ENCODE measurements at regions not wholly inside any gene's neighbourhood (a gene's known extent, or its start where the extent isn't known, plus 50 kb on each side); places are given as distances from the start of the nearest gene placed in this dataset.

DNA sequence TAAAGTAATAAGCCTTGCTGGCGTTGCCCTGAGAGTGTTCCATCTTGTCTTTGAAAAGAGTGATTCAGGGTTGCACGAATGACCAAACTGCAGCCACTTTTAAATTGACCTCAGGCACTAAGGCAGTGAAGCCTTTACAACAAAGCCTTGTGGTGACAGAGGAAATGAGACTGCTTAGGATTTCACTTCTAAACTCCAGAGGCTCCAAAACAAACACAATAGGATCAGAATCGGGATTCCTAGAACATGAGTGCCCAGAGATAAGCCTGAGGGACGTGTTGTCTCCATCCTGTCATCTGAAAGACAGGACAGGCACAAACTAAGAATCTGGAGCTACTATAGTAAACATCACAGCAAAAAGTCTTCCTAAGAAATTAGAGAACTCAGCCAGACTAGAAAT, 405.2 kb downstream of the PPARGC1A start:
- intact Hi-C loops (cut with DNase I), result no loop called here

DNA sequence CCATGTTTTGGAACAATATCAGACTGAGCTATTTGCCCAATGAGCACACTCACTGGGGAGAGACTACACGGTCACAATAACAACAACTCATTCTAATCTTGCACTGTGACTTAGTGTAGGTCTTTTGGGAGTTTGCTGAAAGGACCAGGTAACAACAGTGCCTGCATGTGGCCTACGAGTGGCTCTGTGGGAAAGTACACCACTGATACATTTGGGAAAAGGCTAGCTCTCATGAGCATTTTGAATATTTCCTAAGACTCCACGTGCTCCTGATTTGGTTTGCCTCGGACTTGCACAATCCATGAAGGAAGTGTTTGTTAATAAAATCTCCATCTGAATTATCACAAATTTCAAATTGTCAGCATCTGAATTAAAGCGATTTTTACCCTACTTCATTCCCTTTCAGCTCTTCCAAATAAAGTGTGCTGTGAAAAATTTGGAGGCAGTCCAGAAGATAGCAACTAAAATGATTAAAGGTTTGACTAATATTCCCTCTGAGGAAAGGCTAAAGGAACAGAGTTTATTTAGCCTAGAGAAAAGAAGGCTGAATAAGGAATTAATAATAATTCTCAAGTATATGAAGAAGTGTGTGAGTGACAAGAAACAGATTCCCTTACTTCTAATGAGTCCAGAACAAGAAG, 406.4 kb downstream of the PPARGC1A start:
- intact Hi-C loops (cut with DNase I), result no loop called here
- Histone ChIP-seq H3K36me3 (ENCODE audit: insufficient read depth in 1 of 2, low read depth in 1 of 2) (no peaks in the 10 kb centered on the region), H3K27me3 (ENCODE audit: insufficient read depth in 3 of 3, low read length in 2 of 3) (no peaks in the 10 kb centered on the region), H3K4me1 (no peaks in the 10 kb centered on the region), H3K27ac (no peak overlapping the region), H3K4me3 (no peak overlapping the region), H3K9me3 (no peaks in the 10 kb centered on the region)
- peak in 1 of 4 donors; percentile 49 for ATAC-seq
- 43 to 53% (median 44%) methylated on average over 5 of the region's 5 CpGs for WGBS, 3 donors
- TF ChIP-seq, protein P1, sequence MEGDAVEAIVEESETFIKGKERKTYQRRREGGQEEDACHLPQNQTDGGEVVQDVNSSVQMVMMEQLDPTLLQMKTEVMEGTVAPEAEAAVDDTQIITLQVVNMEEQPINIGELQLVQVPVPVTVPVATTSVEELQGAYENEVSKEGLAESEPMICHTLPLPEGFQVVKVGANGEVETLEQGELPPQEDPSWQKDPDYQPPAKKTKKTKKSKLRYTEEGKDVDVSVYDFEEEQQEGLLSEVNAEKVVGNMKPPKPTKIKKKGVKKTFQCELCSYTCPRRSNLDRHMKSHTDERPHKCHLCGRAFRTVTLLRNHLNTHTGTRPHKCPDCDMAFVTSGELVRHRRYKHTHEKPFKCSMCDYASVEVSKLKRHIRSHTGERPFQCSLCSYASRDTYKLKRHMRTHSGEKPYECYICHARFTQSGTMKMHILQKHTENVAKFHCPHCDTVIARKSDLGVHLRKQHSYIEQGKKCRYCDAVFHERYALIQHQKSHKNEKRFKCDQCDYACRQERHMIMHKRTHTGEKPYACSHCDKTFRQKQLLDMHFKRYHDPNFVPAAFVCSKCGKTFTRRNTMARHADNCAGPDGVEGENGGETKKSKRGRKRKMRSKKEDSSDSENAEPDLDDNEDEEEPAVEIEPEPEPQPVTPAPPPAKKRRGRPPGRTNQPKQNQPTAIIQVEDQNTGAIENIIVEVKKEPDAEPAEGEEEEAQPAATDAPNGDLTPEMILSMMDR (IDR thresholded peaks at IDR 0.05), result no peak
- no peak for DNase-seq

More for the DNA sequence above, 405.2 kb downstream of the PPARGC1A start:
- no peak overlapping the region for H3K4me3 ChIP-seq
- H3K4me1 ChIP-seq, result no peaks in the 10 kb centered on the region
- H3K27ac ChIP-seq, result no peak overlapping the region
- H3K36me3 ChIP-seq (ENCODE audit: insufficient read depth in 1 of 2, low read depth in 1 of 2), result no peaks in the 10 kb centered on the region
- ATAC-seq (no peak), DNase-seq (no peak)
- 48 to 54% (median 52%) methylated on average over 4 of the region's 4 CpGs for WGBS, 3 donors
- no peaks in the 10 kb centered on the region for H3K27me3 ChIP-seq (ENCODE audit: insufficient read depth in 3 of 3, low read length in 2 of 3)
- TF ChIP-seq, protein P1 (IDR thresholded peaks at IDR 0.05), result no peak
- no peaks in the 10 kb centered on the region for H3K9me3 ChIP-seq

DNA sequence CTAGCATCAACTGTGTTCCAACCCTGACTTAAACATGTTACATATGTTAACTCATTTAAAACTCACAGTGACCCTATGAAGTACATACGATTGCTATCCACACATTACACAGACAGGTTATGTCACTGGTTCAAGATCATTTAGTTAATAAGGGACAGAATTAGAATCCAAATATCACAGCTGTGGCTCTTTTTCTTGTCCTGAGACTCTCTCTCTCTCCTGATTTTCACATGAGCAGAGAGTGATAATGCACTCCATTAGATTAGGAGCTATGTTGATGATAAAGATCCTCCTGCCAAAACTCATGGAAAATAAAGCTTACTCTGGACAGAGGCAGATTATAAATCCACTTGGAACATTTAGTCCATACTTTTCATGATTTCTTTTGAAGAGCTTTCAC, 408.3 kb downstream of the PPARGC1A start:
- WGBS, 3 donors, result 87 to 97% (median 87%) methylated on average over 1 of the region's 1 CpG
- Histone ChIP-seq H3K27ac (no peak overlapping the region), H3K36me3 (ENCODE audit: insufficient read depth in 1 of 2, low read depth in 1 of 2) (no peaks in the 10 kb centered on the region), H3K4me1 (no peaks in the 10 kb centered on the region), H3K27me3 (ENCODE audit: insufficient read depth in 3 of 3, low read length in 2 of 3) (no peaks in the 10 kb centered on the region), H3K4me3 (no peak overlapping the region), H3K9me3 (no peaks in the 10 kb centered on the region)
- DNase-seq (no peak), ATAC-seq (no peak)
- intact Hi-C loops (cut with DNase I), result no loop called here
- TF ChIP-seq, protein P1 (IDR thresholded peaks at IDR 0.05), result no peak

DNA sequence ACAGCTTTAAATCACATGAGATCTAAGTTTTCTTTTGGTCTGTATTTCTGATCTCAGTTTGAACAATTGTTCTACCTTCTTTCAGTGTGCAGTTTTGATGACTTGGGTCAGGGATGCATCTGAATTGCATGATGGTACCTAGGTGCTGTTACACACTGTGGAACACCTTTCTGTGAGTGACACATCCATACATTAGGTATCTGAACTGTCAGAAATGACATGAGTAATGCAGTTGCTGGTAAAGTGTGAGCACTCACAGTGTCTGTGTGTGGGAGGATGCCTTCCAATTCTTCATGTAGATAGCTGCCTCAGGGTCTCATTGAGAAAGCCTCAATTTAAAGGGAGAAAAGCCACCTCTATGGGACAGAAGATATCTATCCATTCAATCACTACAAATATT, 411.9 kb downstream of the PPARGC1A start:
- Histone ChIP-seq H3K27ac (no peak overlapping the region), H3K4me1 (no peaks in the 10 kb centered on the region), H3K36me3 (ENCODE audit: insufficient read depth in 1 of 2, low read depth in 1 of 2) (no peaks in the 10 kb centered on the region), H3K4me3 (no peak overlapping the region), H3K9me3 (no peaks in the 10 kb centered on the region), H3K27me3 (ENCODE audit: insufficient read depth in 3 of 3, low read length in 2 of 3) (no peaks in the 10 kb centered on the region)
- intact Hi-C loops (cut with DNase I), result no loop called here
- no peak for DNase-seq
- no peak for ATAC-seq
- TF ChIP-seq, protein P1 (IDR thresholded peaks at IDR 0.05), result no peak

DNA sequence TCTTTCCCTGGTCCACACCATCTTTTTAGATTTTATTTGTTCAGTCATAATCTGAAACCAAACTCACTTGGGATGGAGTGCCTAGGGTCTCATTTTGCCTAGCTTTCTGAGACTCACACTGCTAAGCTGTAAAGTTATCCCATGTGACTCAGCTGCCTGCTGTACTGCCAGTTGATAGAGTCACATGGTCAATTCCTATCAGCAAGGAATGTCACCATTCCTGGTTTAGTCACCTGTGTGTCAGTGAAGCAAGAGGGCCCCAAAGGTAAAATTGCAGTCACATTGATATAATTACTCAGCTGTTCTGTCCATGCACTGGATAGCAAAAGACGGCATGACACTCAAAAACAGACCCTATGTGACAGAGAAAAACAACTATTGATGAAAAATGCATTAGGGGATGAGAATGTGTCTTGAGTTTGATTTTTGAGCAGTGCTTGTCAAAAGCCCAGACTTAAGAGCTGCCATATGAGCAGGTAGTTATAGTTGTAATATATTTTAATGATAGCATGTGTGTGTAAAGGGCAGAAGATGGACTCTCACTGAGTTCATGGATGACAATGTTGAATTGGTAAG, 413.2 kb downstream of the PPARGC1A start:
- no peak for DNase-seq
- intact Hi-C loops (cut with DNase I), result no loop called here
- TF ChIP-seq, protein P1 (IDR thresholded peaks at IDR 0.05), result no peak

More for the DNA sequence above, 413.2 kb downstream of the PPARGC1A start:
- peak in 1 of 4 donors; percentile 53 for ATAC-seq
- Histone ChIP-seq H3K4me1 (no peaks in the 10 kb centered on the region), H3K27me3 (ENCODE audit: insufficient read depth in 3 of 3, low read length in 2 of 3) (no peaks in the 10 kb centered on the region), H3K9me3 (no peaks in the 10 kb centered on the region), H3K27ac (no peak overlapping the region), H3K4me3 (no peak overlapping the region), H3K36me3 (ENCODE audit: insufficient read depth in 1 of 2, low read depth in 1 of 2) (no peaks in the 10 kb centered on the region)
- 79 to 91% (median 85%) methylated on average over 1 of the region's 1 CpG for WGBS, 3 donors

Measured in psoas muscle (tissue), 7 donors.